Testis (tissue), 2 donors: ENCODE measurements at regions not wholly inside any gene's neighbourhood (a gene's known extent, or its start where the extent isn't known, plus 50 kb on each side); places are given as distances from the start of the nearest gene placed in this dataset.

Experiments used
- CTCF ChIP-seq, 3 experiments: fragments of 450-650 bp in 2 of 3; fragments of 200-600 bp in 1 of 3; sonication (generic) in 1 of 3; IDR thresholded peaks; one replicate each; pipeline ENCODE4 v1.5.1; 2016 to 2019; ENCODE audit warnings: antibody characterized with exemption in 3 of 3, mild to moderate bottlenecking in 2 of 3, moderate library complexity in 1 of 3
- POLR2A ChIP-seq: fragments of 450-650 bp; IDR thresholded peaks from one replicate; pipeline ENCODE4 v1.6.1; 2017; ENCODE audit warnings: antibody characterized with exemption, mild to moderate bottlenecking, moderate library complexity

DNA sequence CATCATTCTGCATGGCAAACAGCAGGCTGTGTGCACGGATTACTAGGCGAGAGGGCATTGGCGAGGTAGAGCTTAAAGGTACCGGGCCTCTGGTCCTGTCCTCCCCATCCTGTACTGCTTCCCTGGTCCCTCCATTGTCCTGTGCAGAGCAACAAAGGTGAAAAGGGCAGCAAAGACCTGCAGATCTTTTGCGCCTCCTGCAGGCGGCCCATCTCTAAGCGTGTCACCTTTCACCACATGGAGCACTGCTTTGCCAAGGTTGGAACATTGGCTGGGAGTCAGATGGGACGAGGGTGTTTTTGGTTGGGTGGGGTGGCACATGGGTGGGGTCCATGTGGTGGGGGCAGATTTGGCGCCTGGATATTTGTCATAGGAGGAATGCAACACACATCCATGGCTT, 64.7 kb upstream of the UXT start:
- TF ChIP-seq CTCF (IDR thresholded peaks at IDR 0.05), result no peak
- no peak for TF ChIP-seq POLR2A
